GM12891 (cell line): ENCODE measurements at regions not wholly inside any gene's neighbourhood (a gene's known extent, or its start where the extent isn't known, plus 50 kb on each side); places are given as distances from the start of the nearest gene placed in this dataset.

Experiments used
- DNase-seq: peaks from one replicate; pipeline ENCODE4 v3.0.0; 2011; ENCODE audit warnings: low spot score; ENCODE audit not compliant: insufficient read length
- FAIRE-seq: peaks from 2 replicates; lab custom pipeline; 2011; peaks lifted over from hg19 to GRCh38; lab: Jason Lieb, UNC
- PAX5 ChIP-seq: IDR thresholded peaks from 2 replicates; pipeline ENCODE4 v1.6.1; 2011; ENCODE audit warnings: low read length, moderate library complexity, mild to moderate bottlenecking; ENCODE audit not compliant: insufficient read depth, severe bottlenecking
- POLR2A ChIP-seq: IDR thresholded peaks from 2 replicates; pipeline ENCODE4 v1.6.1; 2011; ENCODE audit warnings: low read depth, low read length, control low read depth
- POLR2AphosphoS5 ChIP-seq: IDR thresholded peaks from 2 replicates; pipeline ENCODE4 v1.6.1; 2011; ENCODE audit warnings: low read depth, low read length, control low read depth
- POU2F2 ChIP-seq: IDR thresholded peaks from 2 replicates; pipeline ENCODE4 v1.6.1; 2011; ENCODE audit warnings: low read depth, mild to moderate bottlenecking, control low read depth, low read length, moderate library complexity
- SPI1 ChIP-seq: IDR thresholded peaks from 2 replicates; pipeline ENCODE4 v1.6.1; 2011; ENCODE audit warnings: low read depth, low read length, control low read depth
- TAF1 ChIP-seq: IDR thresholded peaks from 2 replicates; pipeline ENCODE4 v1.6.1; 2011; ENCODE audit warnings: low read depth, low read length, control low read depth

DNA sequence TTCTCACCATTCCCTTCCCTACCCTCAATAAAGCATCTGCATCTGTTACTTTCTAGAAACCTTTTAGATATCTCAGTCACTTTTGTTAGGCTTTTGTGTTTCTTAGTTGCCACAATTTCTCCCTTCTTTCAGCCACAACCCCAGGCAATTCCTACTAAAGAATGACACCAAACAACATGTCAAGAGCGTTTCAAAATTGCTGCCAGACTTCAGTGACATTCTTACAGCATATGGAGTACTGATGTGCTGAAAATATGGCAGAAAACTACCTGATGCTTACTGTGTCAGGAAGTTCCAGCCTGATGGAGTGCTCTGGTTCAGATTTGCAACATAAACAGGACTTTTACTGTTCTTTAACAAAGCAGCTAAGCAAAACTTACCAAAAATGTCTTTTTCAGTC, 957.7 kb upstream of the POU3F3 start:
- DNase-seq (no peak), FAIRE-seq (no peak)
- TF ChIP-seq PAX5 (no peak), SPI1 (no peak), TAF1 (no peak), POU2F2 (no peak), POLR2A (no peak), POLR2AphosphoS5 (no peak)

DNA sequence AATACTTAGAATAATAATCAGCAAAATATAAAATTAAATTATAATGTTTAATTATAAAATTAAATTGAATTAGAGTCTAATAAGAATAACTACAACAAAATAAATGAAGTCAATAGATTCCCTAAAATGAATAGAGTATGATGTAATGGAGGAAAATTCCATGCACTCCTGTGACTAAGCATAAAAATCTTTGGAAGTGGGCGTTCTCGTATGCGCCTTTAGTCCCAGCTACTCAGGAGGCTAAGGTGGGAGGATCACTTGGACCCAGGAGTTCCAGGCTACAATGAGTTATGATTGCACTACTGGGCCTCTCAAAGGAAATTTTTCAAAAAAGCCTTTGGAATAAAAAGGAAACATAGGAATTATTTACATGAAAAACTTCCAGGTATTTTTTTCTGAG, 955.4 kb upstream of the POU3F3 start:
- FAIRE-seq = no peak
- TF ChIP-seq TAF1 (no peak), PAX5 (no peak)

DNA sequence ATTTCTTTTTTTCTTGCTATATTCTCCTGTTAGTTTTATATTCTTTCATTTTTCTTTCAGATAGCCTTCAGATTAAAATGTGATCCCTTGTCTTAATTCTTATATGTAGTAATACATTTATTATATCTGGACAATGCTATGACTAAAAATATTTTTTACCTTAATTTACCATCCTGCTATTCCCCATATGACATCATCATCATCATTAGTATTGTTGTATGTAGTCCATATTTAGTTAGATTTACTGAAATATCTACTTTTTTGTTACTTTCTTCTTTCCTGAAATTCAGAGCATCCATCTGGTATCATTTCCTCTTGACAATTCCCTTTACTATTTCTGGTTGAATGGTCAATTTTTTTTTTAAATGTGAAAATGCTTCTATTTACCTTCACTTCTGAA, 951.6 kb upstream of the POU3F3 start:
- no peak for TF ChIP-seq POU2F2
- no peak for TF ChIP-seq SPI1
- no peak for TF ChIP-seq POLR2A
- no peak for TF ChIP-seq POLR2AphosphoS5
- no peak for TF ChIP-seq PAX5
- no peak for TF ChIP-seq TAF1
- no peak for DNase-seq
- FAIRE-seq = no peak

More for the DNA sequence above, 955.4 kb upstream of the POU3F3 start:
- DNase-seq = no peak

DNA sequence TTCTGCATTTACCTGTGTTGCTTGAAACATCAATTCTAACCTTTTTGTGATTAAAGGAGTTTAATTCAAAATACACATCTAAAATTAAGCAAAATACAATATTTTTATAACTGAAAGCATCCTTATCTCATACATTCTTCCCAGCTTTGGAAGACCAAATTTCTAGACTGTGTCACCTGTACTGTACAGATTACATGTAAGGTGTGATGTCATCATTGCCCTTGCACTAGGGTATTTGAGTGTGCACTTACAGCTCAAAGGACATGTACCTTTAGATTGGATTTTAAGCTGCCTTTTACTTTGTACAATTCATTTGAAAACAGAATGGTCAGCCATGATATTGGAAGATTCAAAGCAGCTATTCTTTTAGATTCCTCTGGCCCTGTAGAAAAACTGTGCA, 932.8 kb upstream of the POU3F3 start:
- FAIRE-seq (no peak), DNase-seq (no peak)
- TF ChIP-seq TAF1 = no peak
- TF ChIP-seq POLR2A = no peak
- TF ChIP-seq PAX5 = no peak
- no peak for TF ChIP-seq SPI1
- no peak for TF ChIP-seq POU2F2
- TF ChIP-seq POLR2AphosphoS5 = no peak

DNA sequence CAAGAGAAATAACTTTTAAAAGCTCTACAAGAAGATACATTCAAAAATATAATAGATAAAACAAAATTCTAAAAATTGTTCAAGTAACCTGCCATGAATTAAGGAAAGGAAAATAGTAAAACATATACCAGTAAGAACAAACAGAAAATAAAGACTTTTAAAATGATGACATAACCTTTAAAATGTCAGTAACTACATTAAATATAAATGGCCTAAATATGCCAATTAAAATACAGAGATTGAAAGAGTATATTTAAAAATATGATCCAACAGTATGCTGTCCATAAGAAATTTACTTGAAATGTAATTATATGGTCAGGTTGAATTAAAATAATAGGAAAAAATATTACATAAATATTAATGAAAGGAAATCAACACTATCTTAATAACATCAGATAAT, 911.7 kb upstream of the POU3F3 start:
- TF ChIP-seq POLR2AphosphoS5 (no peak), TAF1 (no peak), POU2F2 (no peak), SPI1 (no peak), PAX5 (no peak), POLR2A (no peak)
- no peak for DNase-seq
- no peak for FAIRE-seq

DNA sequence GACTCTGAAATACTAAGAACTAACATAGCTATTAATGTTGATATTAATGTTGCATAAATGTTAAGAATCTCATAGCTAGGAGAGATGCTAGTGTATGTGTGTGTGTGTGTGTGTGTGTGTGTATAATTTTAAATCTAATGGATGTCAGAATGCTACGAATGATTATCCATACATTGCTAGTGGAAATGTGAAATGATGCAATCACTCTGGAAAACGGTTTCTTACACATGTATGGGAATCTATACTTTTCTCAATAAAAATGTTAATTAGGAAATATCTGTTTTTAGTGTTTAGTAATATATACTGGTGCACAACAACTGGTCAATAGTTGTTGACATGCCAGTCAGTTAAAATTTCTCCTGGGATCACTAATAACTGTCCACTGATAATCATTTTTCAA, 908.8 kb upstream of the POU3F3 start:
- DNase-seq = no peak
- no peak for FAIRE-seq
- TF ChIP-seq POU2F2 = no peak
- TF ChIP-seq POLR2AphosphoS5 = no peak
- no peak for TF ChIP-seq SPI1
- TF ChIP-seq TAF1 = no peak
- TF ChIP-seq PAX5 = no peak
- no peak for TF ChIP-seq POLR2A

DNA sequence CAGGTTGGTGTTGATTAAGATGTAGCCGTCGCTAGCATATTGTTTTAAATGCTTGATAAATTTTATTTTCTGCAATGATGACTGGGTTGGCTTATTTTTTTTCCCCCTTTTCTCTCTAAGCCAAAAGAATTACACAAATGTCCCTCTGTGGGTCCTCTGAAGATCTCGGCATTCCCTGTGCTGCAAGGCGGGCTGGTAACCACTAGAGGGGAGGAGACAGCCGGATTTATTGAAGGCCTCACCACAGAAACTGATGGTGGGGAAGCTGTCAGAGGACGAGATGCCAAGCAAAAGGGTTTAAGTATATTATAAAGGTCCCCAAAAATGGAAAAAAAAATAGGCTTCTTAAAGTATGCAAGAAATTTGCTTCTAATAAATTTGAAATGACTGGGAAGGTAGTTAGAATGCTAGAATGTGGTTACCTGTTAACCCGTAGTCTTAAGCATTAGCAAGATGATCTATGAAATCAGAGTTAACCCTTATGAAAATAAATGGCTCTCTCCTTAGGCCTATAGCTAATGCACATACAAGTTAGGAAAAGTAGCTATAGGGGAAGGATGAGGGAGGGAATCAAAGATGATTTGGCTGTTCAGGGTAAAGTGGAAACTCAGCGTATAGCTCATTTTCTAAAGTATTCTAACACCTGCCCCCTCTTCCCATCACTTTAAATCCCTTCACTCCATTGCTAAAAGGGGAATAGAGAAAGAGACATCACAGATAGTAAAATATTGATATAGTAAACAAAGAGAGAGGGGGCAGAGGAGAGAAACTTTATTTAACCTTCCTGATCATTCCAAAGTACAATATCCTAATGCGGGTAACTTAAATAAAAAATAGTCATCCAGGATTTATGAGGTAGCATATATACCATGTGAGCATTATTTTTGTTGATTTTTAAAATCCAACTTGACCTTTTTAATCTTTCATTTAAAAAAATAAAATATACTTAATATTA, 894.5 kb upstream of the POU3F3 start:
- TF ChIP-seq POLR2AphosphoS5 (no peak), POLR2A (no peak), POU2F2 (no peak), SPI1 (no peak), PAX5 (no peak), TAF1 (no peak)
- no peak for DNase-seq
- FAIRE-seq = no peak

DNA sequence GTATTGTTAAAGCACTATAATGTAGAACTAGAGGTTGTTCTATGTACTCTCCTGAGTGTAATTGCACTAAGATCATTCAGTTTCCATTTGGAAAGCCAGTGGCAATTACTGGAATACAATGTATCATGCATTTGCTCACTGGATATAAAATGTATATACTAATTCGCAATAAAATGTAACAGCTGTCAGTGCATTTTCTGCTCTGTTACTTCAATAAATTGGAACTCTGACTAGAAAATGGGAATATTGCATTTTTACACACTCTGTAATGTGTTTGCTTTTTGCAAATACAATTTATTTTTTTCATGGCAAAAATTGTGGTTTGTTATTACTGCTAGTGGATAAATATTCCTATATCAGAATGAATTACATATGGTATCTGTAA, 893.8 kb upstream of the POU3F3 start:
- DNase-seq (no peak), FAIRE-seq (no peak)
- TF ChIP-seq TAF1 (no peak), PAX5 (no peak), POLR2A (no peak), POU2F2 (no peak), POLR2AphosphoS5 (no peak), SPI1 (no peak)

DNA sequence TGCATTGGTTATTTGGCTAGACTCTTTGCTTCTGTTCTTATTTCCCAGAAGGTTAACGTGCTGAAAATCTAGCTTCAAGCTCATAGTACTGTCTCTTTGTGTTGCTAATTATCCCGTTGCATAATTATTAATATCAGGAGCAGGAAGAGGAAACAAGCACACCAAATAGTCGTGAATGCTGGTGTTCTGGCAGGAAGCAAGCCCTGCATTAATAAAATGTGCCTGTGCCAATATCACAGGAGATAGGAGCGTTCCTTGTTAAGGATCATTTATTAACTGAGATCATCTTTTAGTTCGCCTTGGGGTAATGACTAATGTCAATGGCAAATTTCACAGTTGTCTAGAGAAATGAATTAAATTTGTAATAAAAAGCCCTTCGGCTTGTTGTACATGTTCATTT, 893.0 kb upstream of the POU3F3 start:
- no peak for FAIRE-seq
- DNase-seq = no peak
- TF ChIP-seq SPI1 = no peak
- no peak for TF ChIP-seq POLR2AphosphoS5
- TF ChIP-seq POU2F2 = no peak
- no peak for TF ChIP-seq TAF1
- TF ChIP-seq POLR2A = no peak
- TF ChIP-seq PAX5 = no peak

DNA sequence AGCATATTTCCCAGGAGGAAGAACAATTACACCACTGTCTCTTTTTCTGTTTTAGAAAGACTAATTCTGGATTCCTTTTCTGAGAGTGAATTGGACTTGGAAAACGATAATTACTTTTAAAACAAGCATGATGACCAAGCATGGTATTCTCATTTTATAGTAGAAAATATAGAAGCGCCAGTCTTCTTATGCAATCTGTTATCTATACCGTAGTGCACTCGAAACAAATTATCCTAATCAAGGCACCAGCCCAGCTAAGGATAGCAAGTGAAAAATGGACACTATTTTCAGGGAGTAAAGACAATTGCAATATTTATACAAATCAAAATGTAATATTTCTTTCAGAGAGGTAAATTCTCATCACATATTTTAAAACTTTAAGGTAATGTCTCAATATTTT, 892.1 kb upstream of the POU3F3 start:
- TF ChIP-seq TAF1 = no peak
- TF ChIP-seq POLR2A = no peak
- TF ChIP-seq PAX5 = no peak
- TF ChIP-seq POLR2AphosphoS5 = no peak
- no peak for TF ChIP-seq POU2F2
- no peak for TF ChIP-seq SPI1
- FAIRE-seq = no peak
- DNase-seq = no peak
